ENCODE measurements at regions not wholly inside any gene's neighbourhood (a gene's known extent, or its start where the extent isn't known, plus 50 kb on each side); places are given as distances from the start of the nearest gene placed in this dataset.

- DNase-seq (ENCODE audit: low spot score) = no peak
- no peak for TF ChIP-seq CTCF (IDR thresholded peaks at IDR 0.05; ENCODE audit: extremely low read depth, missing control alignments)
Observed at GRCh38 chr15:70301396-70301795, 203.7 kb upstream of the TLE3 start.

DNA sequence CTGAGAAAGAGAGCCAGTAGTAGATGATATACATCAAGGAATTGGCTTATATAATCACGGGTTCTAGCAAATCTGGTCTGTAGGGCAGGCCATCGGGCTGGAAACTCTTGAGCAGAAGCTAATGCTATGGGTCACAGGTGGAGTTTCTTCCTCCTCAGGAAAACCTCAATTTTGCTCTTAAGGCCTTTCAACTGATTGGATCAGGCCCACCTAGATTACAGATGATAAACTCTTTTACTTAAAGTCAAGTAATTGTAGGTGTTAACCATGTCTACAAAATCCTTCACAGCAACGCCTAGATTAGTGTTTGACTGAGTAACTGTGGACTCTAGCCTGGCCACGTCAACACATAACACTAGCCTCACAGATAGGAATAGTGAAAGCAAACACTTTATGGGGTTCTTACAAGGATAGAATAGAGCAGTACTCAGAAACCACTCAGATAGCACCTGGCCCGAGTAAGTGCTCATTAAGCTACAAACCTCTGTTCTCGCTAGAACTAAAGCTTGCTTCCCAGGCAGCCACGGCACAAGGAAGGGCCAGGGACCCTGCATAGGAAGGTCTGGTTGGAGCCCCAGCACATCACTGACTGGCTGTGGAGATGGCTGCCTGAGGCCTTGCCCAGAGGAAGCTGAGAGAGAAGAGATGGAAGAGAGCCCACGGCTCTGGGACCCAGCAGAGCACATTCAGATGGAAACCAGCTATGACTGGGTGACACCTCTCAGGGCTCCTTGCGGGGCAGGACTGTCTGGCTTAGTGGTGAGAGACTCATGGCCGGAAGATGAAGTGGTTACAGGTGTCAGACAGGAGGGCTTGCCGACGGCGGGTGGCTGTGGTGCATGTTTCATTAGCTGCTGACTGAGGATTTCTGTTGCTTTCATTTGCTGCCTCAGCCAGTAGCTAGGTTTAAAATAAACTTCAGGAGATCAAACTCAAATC is 202.5 kb upstream of the TLE3 start:
- no peak for TF ChIP-seq CTCF (IDR thresholded peaks at IDR 0.05; ENCODE audit: extremely low read depth, missing control alignments)
- peak; percentile 81 for DNase-seq (ENCODE audit: low spot score)

- no peak for DNase-seq (ENCODE audit: low spot score)
- TF ChIP-seq CTCF (IDR thresholded peaks at IDR 0.05; ENCODE audit: extremely low read depth, missing control alignments) = no peak
Observed at GRCh38 chr15:70297465-70298058, 199.8 kb upstream of the TLE3 start.

- DNase-seq (ENCODE audit: low spot score) = no peak
- TF ChIP-seq CTCF (IDR thresholded peaks at IDR 0.05; ENCODE audit: extremely low read depth, missing control alignments) = no peak
Observed at GRCh38 chr15:70294731-70295305, 197.1 kb upstream of the TLE3 start.

GRCh38 chr15:70293591-70294470 is 196.1 kb upstream of the TLE3 start:
- no peak for DNase-seq (ENCODE audit: low spot score)
- no peak for TF ChIP-seq CTCF (IDR thresholded peaks at IDR 0.05; ENCODE audit: extremely low read depth, missing control alignments)

- TF ChIP-seq CTCF (IDR thresholded peaks at IDR 0.05; ENCODE audit: extremely low read depth, missing control alignments) = no peak
- no peak for DNase-seq (ENCODE audit: low spot score)
Observed at GRCh38 chr15:70293138-70293537, 195.4 kb upstream of the TLE3 start.
